ENCODE measurements at regions not wholly inside any gene's neighbourhood (a gene's known extent, or its start where the extent isn't known, plus 50 kb on each side); places are given as distances from the start of the nearest gene placed in this dataset.

GRCh38 chr4:170589597-170590191 is 499.9 kb upstream of the AADAT start:
- Mint-ChIP-seq H3K4me1 (no peaks in the 10 kb centered on the region), H3K27me3 (no peaks in the 10 kb centered on the region), H3K4me3 (no peak overlapping the region), H3K36me3 (no peaks in the 10 kb centered on the region), H3K9me3 (ENCODE audit: low read depth) (peaks cover 12% of the 10 kb centered on the region), H3K27ac (no peak overlapping the region)
- CTCF ChIA-PET, result no interaction called here
- DNase-seq (no peak), ATAC-seq (no peak)

GRCh38 chr4:170581969-170582368 is 492.2 kb upstream of the AADAT start:
- peaks cover 3% of the 10 kb centered on the region for H3K9me3 Mint-ChIP-seq (ENCODE audit: low read depth)
- ATAC-seq (no peak), DNase-seq (no peak)
- H3K36me3 Mint-ChIP-seq, result no peaks in the 10 kb centered on the region
- CTCF ChIA-PET, result no interaction called here
- no peaks in the 10 kb centered on the region for H3K27me3 Mint-ChIP-seq
- no peaks in the 10 kb centered on the region for H3K4me1 Mint-ChIP-seq
- H3K4me3 Mint-ChIP-seq, result no peak overlapping the region
- H3K27ac Mint-ChIP-seq, result no peak overlapping the region

DNA sequence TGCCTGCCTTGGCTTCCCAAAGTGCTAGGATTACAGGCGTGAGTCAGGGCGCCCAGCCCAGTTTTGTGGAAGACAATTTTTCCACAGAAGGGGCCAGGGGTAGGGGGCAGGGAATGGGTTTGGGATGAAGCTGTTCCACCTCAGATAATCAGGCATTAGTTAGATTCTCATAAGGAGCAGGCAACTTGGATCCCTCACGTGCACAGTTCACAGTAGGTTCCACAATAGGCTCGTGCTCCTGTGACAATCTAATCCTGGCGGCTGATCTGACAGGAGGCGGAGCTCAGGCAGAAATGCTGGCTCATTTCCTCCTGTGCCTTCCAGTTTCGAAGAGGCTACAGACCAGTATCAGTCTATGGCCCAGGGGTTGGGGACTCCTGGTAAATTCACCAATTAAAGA is 491.6 kb upstream of the AADAT start:
- Mint-ChIP-seq H3K27me3 (no peaks in the 10 kb centered on the region), H3K4me3 (no peak overlapping the region)

GRCh38 chr4:170580651-170581050 is 490.9 kb upstream of the AADAT start:
- CTCF ChIA-PET, result no interaction called here
- H3K4me3 Mint-ChIP-seq, result no peak overlapping the region
- DNase-seq (no peak), ATAC-seq (no peak)
- no peaks in the 10 kb centered on the region for H3K36me3 Mint-ChIP-seq
- H3K27ac Mint-ChIP-seq, result no peak overlapping the region
- peaks cover 3% of the 10 kb centered on the region for H3K9me3 Mint-ChIP-seq (ENCODE audit: low read depth)
- H3K27me3 Mint-ChIP-seq, result no peaks in the 10 kb centered on the region
- H3K4me1 Mint-ChIP-seq, result no peaks in the 10 kb centered on the region

More for the DNA sequence above, 491.6 kb upstream of the AADAT start:
- no peaks in the 10 kb centered on the region for H3K4me1 Mint-ChIP-seq
- no peaks in the 10 kb centered on the region for H3K36me3 Mint-ChIP-seq
- H3K9me3 Mint-ChIP-seq (ENCODE audit: low read depth), result peaks cover 3% of the 10 kb centered on the region
- CTCF ChIA-PET, result no interaction called here
- no peak for ATAC-seq
- no peak for DNase-seq
- H3K27ac Mint-ChIP-seq, result no peak overlapping the region

DNA sequence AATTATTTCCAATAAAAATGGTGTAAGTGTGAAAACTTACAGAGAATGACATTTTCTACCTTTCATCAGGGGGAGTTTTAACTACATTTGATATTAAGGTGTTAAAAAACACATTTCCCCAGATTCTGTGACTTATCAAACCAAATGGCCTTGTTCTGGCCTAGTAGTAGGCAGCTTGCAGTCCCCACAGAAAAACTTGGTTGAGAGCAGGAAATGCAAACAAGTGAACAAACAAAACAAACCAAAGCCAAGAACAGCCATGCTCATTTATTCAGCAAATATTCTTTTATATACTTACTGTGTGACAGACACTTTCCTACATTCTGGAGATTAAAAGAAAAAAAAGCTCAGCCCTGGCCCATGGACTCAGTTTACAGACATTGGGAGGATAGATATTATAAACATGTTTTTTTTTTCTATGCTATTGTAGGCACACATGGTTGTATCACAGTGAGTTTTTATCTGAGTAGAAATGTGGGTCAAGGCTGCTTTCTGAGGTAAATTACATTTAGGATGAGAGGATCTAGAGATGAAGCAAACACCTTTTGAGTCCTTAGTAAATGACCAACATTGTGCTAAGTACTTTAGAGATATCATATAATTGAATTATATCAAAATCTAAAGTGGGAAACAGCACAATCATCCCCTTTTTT is 449.2 kb upstream of the AADAT start:
- no peaks in the 10 kb centered on the region for H3K36me3 Mint-ChIP-seq
- H3K4me1 Mint-ChIP-seq, result no peaks in the 10 kb centered on the region
- no peak for DNase-seq
- H3K9me3 Mint-ChIP-seq (ENCODE audit: low read depth), result peaks cover 7% of the 10 kb centered on the region
- ATAC-seq, result no peak
- H3K4me3 Mint-ChIP-seq, result no peak overlapping the region
- CTCF ChIA-PET, result no interaction called here
- no peaks in the 10 kb centered on the region for H3K27me3 Mint-ChIP-seq
- H3K27ac Mint-ChIP-seq, result no peak overlapping the region

GRCh38 chr4:170529748-170530722 is 440.3 kb upstream of the AADAT start:
- CTCF ChIA-PET, result no interaction called here
- DNase-seq, result no peak
- H3K27me3 Mint-ChIP-seq, result no peaks in the 10 kb centered on the region
- H3K4me1 Mint-ChIP-seq, result no peaks in the 10 kb centered on the region
- no peak overlapping the region for H3K27ac Mint-ChIP-seq
- H3K9me3 Mint-ChIP-seq (ENCODE audit: low read depth), result peaks cover 3% of the 10 kb centered on the region
- no peak overlapping the region for H3K4me3 Mint-ChIP-seq
- ATAC-seq, result no peak
- H3K36me3 Mint-ChIP-seq, result no peaks in the 10 kb centered on the region

- H3K4me1 Mint-ChIP-seq, result no peaks in the 10 kb centered on the region
- ATAC-seq (no peak), DNase-seq (no peak)
- CTCF ChIA-PET, result no interaction called here
- H3K27me3 Mint-ChIP-seq, result no peaks in the 10 kb centered on the region
- H3K4me3 Mint-ChIP-seq, result no peak overlapping the region
- no peak overlapping the region for H3K27ac Mint-ChIP-seq
- H3K9me3 Mint-ChIP-seq (ENCODE audit: low read depth), result no peaks in the 10 kb centered on the region
- H3K36me3 Mint-ChIP-seq, result no peaks in the 10 kb centered on the region
Observed at GRCh38 chr4:170526471-170526870, 436.7 kb upstream of the AADAT start.

DNA sequence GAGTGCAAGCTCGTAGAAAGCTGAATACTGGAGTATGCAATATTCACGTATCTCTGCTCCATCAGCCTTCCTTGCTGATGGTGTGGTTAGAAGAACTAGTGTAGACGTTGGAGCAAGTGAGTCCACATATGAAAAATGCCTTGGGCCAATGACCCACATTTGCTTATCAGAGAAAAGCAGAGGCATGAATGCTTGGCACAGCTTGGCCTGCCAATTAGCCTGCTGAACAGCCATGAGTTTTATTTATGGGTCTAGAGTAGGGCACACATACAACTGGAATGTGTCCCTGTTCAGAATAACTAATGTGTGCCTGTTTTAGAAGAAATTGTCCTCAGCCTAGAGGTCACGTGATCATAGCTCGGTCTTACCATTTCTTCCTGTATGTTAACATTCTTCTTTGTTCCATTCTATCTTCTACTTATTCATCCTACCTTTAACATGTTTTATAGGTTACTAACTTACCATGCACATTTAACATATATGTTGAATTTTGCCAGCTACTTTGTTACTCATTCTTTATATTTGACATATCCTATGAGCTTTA is 432.7 kb upstream of the AADAT start:
- no peak overlapping the region for H3K4me3 Mint-ChIP-seq
- no peaks in the 10 kb centered on the region for H3K4me1 Mint-ChIP-seq
- ATAC-seq, result no peak
- no peak overlapping the region for H3K27ac Mint-ChIP-seq
- H3K9me3 Mint-ChIP-seq (ENCODE audit: low read depth), result no peaks in the 10 kb centered on the region
- H3K36me3 Mint-ChIP-seq, result no peaks in the 10 kb centered on the region
- H3K27me3 Mint-ChIP-seq, result no peaks in the 10 kb centered on the region
- no peak for DNase-seq
- CTCF ChIA-PET, result no interaction called here

- H3K27ac Mint-ChIP-seq, result no peak overlapping the region
- H3K27me3 Mint-ChIP-seq, result no peaks in the 10 kb centered on the region
- no peaks in the 10 kb centered on the region for H3K9me3 Mint-ChIP-seq (ENCODE audit: low read depth)
- ATAC-seq, result no peak
- CTCF ChIA-PET, result interaction anchor here (0.9 kb wide), 1 partner anchor 15 kb away, joined by 3 read pairs; no protein-coding TSS in a partner anchor
- DNase-seq, result no peak
- H3K36me3 Mint-ChIP-seq, result no peaks in the 10 kb centered on the region
- no peak overlapping the region for H3K4me3 Mint-ChIP-seq
- no peaks in the 10 kb centered on the region for H3K4me1 Mint-ChIP-seq
Observed at GRCh38 chr4:170497689-170498088, 407.9 kb upstream of the AADAT start.

DNA sequence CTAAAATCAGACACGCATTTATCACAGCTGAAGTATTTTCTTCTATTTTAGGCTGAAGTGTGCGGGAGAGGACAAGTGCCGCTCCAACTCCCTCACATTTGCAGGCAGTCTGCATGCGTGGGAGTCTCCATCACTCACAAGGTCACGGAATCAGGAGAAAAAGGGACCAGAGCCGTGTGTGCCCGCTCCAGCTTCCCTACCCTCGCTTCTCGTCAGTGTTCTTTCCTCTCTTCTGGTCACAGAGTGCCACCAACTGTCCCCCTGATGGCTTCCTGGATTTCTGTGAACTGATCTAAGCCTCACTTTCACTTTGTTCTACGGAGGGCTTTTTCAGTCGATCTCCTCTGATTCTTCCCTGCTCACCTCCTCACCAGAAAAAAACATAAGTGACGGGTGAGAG is 407.4 kb upstream of the AADAT start:
- H3K4me3 Mint-ChIP-seq, result peak overlapping the region; percentile 53
- CTCF ChIA-PET, result interaction anchor here (0.9 kb wide), 1 partner anchor 16 kb away, joined by 3 read pairs; no protein-coding TSS in a partner anchor
- no peaks in the 10 kb centered on the region for H3K4me1 Mint-ChIP-seq
- DNase-seq, result no peak
- ATAC-seq, result no peak
- H3K9me3 Mint-ChIP-seq (ENCODE audit: low read depth), result no peaks in the 10 kb centered on the region
- H3K36me3 Mint-ChIP-seq, result no peaks in the 10 kb centered on the region
- no peaks in the 10 kb centered on the region for H3K27me3 Mint-ChIP-seq
- no peak overlapping the region for H3K27ac Mint-ChIP-seq

GRCh38 chr4:170491981-170492380 is 402.2 kb upstream of the AADAT start:
- DNase-seq (no peak), ATAC-seq (no peak)
- H3K9me3 Mint-ChIP-seq (ENCODE audit: low read depth), result no peaks in the 10 kb centered on the region
- no peaks in the 10 kb centered on the region for H3K36me3 Mint-ChIP-seq
- no peak overlapping the region for H3K27ac Mint-ChIP-seq
- H3K4me3 Mint-ChIP-seq, result no peak overlapping the region
- H3K27me3 Mint-ChIP-seq, result no peaks in the 10 kb centered on the region
- no peaks in the 10 kb centered on the region for H3K4me1 Mint-ChIP-seq
- CTCF ChIA-PET, result no interaction called here

DNA sequence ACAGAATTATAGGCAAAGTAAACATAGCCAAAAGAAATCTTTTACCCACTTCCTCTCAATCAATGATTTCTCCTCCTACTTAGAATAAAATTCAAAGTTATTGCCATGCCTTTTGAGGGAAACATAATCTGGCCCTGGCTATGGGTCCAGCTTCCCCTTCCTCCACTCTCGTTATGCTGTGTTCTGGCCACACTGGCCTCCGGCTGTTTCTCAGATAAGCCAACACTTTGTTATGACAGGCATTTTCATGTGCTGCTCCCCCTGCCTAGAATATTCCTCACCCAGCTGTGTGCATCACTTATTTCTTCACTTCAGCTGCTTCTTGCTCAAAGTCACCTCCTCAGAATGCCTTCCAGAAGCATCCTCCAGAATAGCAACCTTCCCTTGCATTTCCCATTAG is 386.6 kb upstream of the AADAT start:
- no peak for DNase-seq
- Mint-ChIP-seq H3K27ac (no peak overlapping the region), H3K4me1 (no peaks in the 10 kb centered on the region), H3K27me3 (no peaks in the 10 kb centered on the region), H3K4me3 (no peak overlapping the region), H3K9me3 (ENCODE audit: low read depth) (no peaks in the 10 kb centered on the region), H3K36me3 (no peaks in the 10 kb centered on the region)
- CTCF ChIA-PET, result interaction anchor here (0.5 kb wide), 1 partner anchor 24 kb away, joined by 3 read pairs; no protein-coding TSS in a partner anchor
- ATAC-seq, result no peak

GRCh38 chr4:170465429-170465828 is 375.7 kb upstream of the AADAT start:
- Mint-ChIP-seq H3K36me3 (no peaks in the 10 kb centered on the region), H3K4me3 (no peak overlapping the region), H3K27ac (no peak overlapping the region), H3K4me1 (no peaks in the 10 kb centered on the region), H3K27me3 (no peaks in the 10 kb centered on the region), H3K9me3 (ENCODE audit: low read depth) (peaks cover 4% of the 10 kb centered on the region)
- ATAC-seq (no peak), DNase-seq (no peak)
- CTCF ChIA-PET, result no interaction called here
